ENCODE measurements at regions not wholly inside any gene's neighbourhood (a gene's known extent, or its start where the extent isn't known, plus 50 kb on each side); places are given as distances from the start of the nearest gene placed in this dataset.

- TF ChIP-seq CTCF (IDR thresholded peaks at IDR 0.05; ENCODE audit: extremely low read depth, low read depth, low read length) = no peak
- H3K27me3 ChIP-seq (ENCODE audit: insufficient read depth, low read length) = no peaks in the 10 kb centered on the region
- peak overlapping the region; percentile 88 for H3K27ac ChIP-seq (ENCODE audit: low read depth, low read length)
- H2AFZ ChIP-seq (ENCODE audit: low read length) = peak overlapping the region; percentile 23
- H3K4me1 ChIP-seq (ENCODE audit: insufficient read depth, low read length) = peaks cover 23% of the 10 kb centered on the region
- no peaks in the 10 kb centered on the region for H3K79me2 ChIP-seq (ENCODE audit: insufficient read depth, low read length)
- no peaks in the 10 kb centered on the region for H3K36me3 ChIP-seq (ENCODE audit: insufficient read depth, low read length)
- no peak overlapping the region for H3K4me3 ChIP-seq (ENCODE audit: insufficient read depth, low read length)
- peak overlapping the region; percentile 59 for H3K4me2 ChIP-seq (ENCODE audit: insufficient read depth, low read length)
- no peaks in the 10 kb centered on the region for H4K20me1 ChIP-seq (ENCODE audit: insufficient read depth, low read length)
- DNase-seq (ENCODE audit: insufficient read length, low spot score, missing footprints) = peak; percentile 78
- H3K9me3 ChIP-seq (ENCODE audit: low read depth, low read length) = no peaks in the 10 kb centered on the region
Observed at GRCh38 chr6:128600397-128600951, 80.1 kb upstream of the PTPRK start.

- DNase-seq (ENCODE audit: insufficient read length, low spot score, missing footprints) = no peak
- H3K27ac ChIP-seq (ENCODE audit: low read depth, low read length) = no peak overlapping the region
Observed at GRCh38 chr6:128599036-128599435, 78.6 kb upstream of the PTPRK start.

GRCh38 chr6:128598571-128598970, 78.2 kb upstream of the PTPRK start:
- Histone ChIP-seq H3K4me3 (ENCODE audit: insufficient read depth, low read length) (no peak overlapping the region), H3K27me3 (ENCODE audit: insufficient read depth, low read length) (no peaks in the 10 kb centered on the region), H2AFZ (ENCODE audit: low read length) (no peak overlapping the region), H3K79me2 (ENCODE audit: insufficient read depth, low read length) (no peaks in the 10 kb centered on the region), H3K27ac (ENCODE audit: low read depth, low read length) (no peak overlapping the region), H3K4me1 (ENCODE audit: insufficient read depth, low read length) (peaks cover 23% of the 10 kb centered on the region), H3K9me3 (ENCODE audit: low read depth, low read length) (no peaks in the 10 kb centered on the region), H3K4me2 (ENCODE audit: insufficient read depth, low read length) (no peak overlapping the region), H4K20me1 (ENCODE audit: insufficient read depth, low read length) (no peaks in the 10 kb centered on the region), H3K36me3 (ENCODE audit: insufficient read depth, low read length) (no peaks in the 10 kb centered on the region)
- no peak for DNase-seq (ENCODE audit: insufficient read length, low spot score, missing footprints)
- TF ChIP-seq CTCF (IDR thresholded peaks at IDR 0.05; ENCODE audit: extremely low read depth, low read depth, low read length) = no peak

More at GRCh38 chr6:128599036-128599435, 78.6 kb upstream of the PTPRK start:
- no peak overlapping the region for H3K4me3 ChIP-seq (ENCODE audit: insufficient read depth, low read length)
- H2AFZ ChIP-seq (ENCODE audit: low read length) = no peak overlapping the region
- H3K27me3 ChIP-seq (ENCODE audit: insufficient read depth, low read length) = no peaks in the 10 kb centered on the region
- H3K4me2 ChIP-seq (ENCODE audit: insufficient read depth, low read length) = no peak overlapping the region
- no peaks in the 10 kb centered on the region for H4K20me1 ChIP-seq (ENCODE audit: insufficient read depth, low read length)
- TF ChIP-seq CTCF (IDR thresholded peaks at IDR 0.05; ENCODE audit: extremely low read depth, low read depth, low read length) = no peak
- H3K4me1 ChIP-seq (ENCODE audit: insufficient read depth, low read length) = peaks cover 23% of the 10 kb centered on the region
- no peaks in the 10 kb centered on the region for H3K9me3 ChIP-seq (ENCODE audit: low read depth, low read length)
- H3K36me3 ChIP-seq (ENCODE audit: insufficient read depth, low read length) = no peaks in the 10 kb centered on the region
- H3K79me2 ChIP-seq (ENCODE audit: insufficient read depth, low read length) = no peaks in the 10 kb centered on the region

GRCh38 chr6:128597956-128598355, 77.6 kb upstream of the PTPRK start:
- Histone ChIP-seq H3K36me3 (ENCODE audit: insufficient read depth, low read length) (no peaks in the 10 kb centered on the region), H3K4me1 (ENCODE audit: insufficient read depth, low read length) (peaks cover 23% of the 10 kb centered on the region), H3K79me2 (ENCODE audit: insufficient read depth, low read length) (no peaks in the 10 kb centered on the region), H3K27ac (ENCODE audit: low read depth, low read length) (no peak overlapping the region), H4K20me1 (ENCODE audit: insufficient read depth, low read length) (no peaks in the 10 kb centered on the region), H2AFZ (ENCODE audit: low read length) (no peak overlapping the region), H3K4me3 (ENCODE audit: insufficient read depth, low read length) (no peak overlapping the region), H3K9me3 (ENCODE audit: low read depth, low read length) (no peaks in the 10 kb centered on the region), H3K27me3 (ENCODE audit: insufficient read depth, low read length) (no peaks in the 10 kb centered on the region), H3K4me2 (ENCODE audit: insufficient read depth, low read length) (no peak overlapping the region)
- no peak for TF ChIP-seq CTCF (IDR thresholded peaks at IDR 0.05; ENCODE audit: extremely low read depth, low read depth, low read length)
- DNase-seq (ENCODE audit: insufficient read length, low spot score, missing footprints) = no peak

Data from osteoblast (primary cell).